PC-9 (cell line): ENCODE measurements at regions not wholly inside any gene's neighbourhood (a gene's known extent, or its start where the extent isn't known, plus 50 kb on each side); places are given as distances from the start of the nearest gene placed in this dataset.

Experiments used
- BruUV-seq: library from RNA; stranded (reverse); fragments of 400-500 nt; replicated peaks from 2 replicates; lab custom pipeline; 2021; lab: Mats Ljungman, UMichigan
- CTCF ChIA-PET: fragments of 300-600 bp; sonication (Branson Sonifier 250); formaldehyde crosslinking; loops from one replicate; lab custom pipeline; 2022; ENCODE audit warnings: antibody characterized with exemption; lab: Charles Lee
- POLR2A ChIA-PET: fragments of 300-600 bp; sonication (Branson Sonifier 250); formaldehyde crosslinking; loops from one replicate; lab custom pipeline; 2022; ENCODE audit warnings: antibody characterized with exemption; ENCODE audit not compliant: unreplicated experiment; lab: Charles Lee
- DNase-seq, 2 experiments: peaks; one replicate each; pipeline versions ENCODE4 v3.0.0 to v3.0.0-alpha.2; 2015 to 2022; ENCODE audit warnings: mixed read lengths in 1 of 2
- H2AFZ ChIP-seq: fragments of 200-600 bp; sonication (generic); 2 replicates; pipeline ENCODE4 v1.8.1; 2017; ENCODE audit warnings: antibody characterized with exemption
- H3F3A ChIP-seq: fragments of 200-600 bp; sonication (generic); 2 replicates; pipeline ENCODE4 v1.8.1; 2017; ENCODE audit warnings: antibody characterized with exemption, mild to moderate bottlenecking, low read depth; ENCODE audit not compliant: insufficient read depth
- H3K27ac ChIP-seq: fragments of 200-600 bp; sonication (generic); 2 replicates; pipeline ENCODE4 v1.6.1; 2016; ENCODE audit warnings: mixed run types
- H3K27me3 ChIP-seq: fragments of 200-600 bp; sonication (generic); 2 replicates; pipeline ENCODE4 v1.6.1; 2016; ENCODE audit warnings: low read depth, mixed run types; ENCODE audit not compliant: insufficient read depth
- H3K36me3 ChIP-seq: fragments of 200-600 bp; sonication (generic); 2 replicates; pipeline ENCODE4 v1.6.1; 2016; ENCODE audit warnings: low read depth, mixed run types
- H3K4me1 ChIP-seq: fragments of 200-600 bp; sonication (generic); replicated peaks from 2 replicates; pipeline ENCODE4 v1.6.1; 2016; ENCODE audit warnings: mixed run types; ENCODE audit not compliant: insufficient read depth
- H3K4me2 ChIP-seq: fragments of 200-600 bp; sonication (generic); 2 replicates; pipeline ENCODE4 v1.6.1; 2017; ENCODE audit warnings: mixed run types
- H3K4me3 ChIP-seq: fragments of 200-600 bp; sonication (generic); 2 replicates; pipeline ENCODE4 v1.6.1; 2016; ENCODE audit warnings: mixed run types
- H3K79me2 ChIP-seq: fragments of 200-600 bp; sonication (generic); 2 replicates; pipeline ENCODE4 v1.6.1; 2017; ENCODE audit warnings: low read depth, mixed run types
- H3K9me2 ChIP-seq: fragments of 200-600 bp; sonication (generic); 2 replicates; pipeline ENCODE4 v1.8.1; 2017; ENCODE audit warnings: mild to moderate bottlenecking; ENCODE audit not compliant: insufficient read depth
- H3K9me3 ChIP-seq: fragments of 200-600 bp; sonication (generic); 2 replicates; pipeline ENCODE4 v1.8.1; 2016; ENCODE audit warnings: low read depth; ENCODE audit not compliant: insufficient read depth
- H4K20me1 ChIP-seq: fragments of 200-600 bp; sonication (generic); 2 replicates; pipeline ENCODE4 v1.8.1; 2017; ENCODE audit not compliant: insufficient read depth
- CTCF ChIP-seq: fragments of 200-600 bp; sonication (generic); conservative IDR thresholded peaks from 2 replicates; pipeline ENCODE4 v1.6.1; 2017; ENCODE audit warnings: mixed run types, antibody characterized with exemption, mild to moderate bottlenecking, moderate library complexity
- EZH2 ChIP-seq: fragments of 200-600 bp; sonication (generic); IDR thresholded peaks from 2 replicates; pipeline ENCODE4 v1.8.0; 2017; ENCODE audit warnings: antibody characterized with exemption, low read depth
- intact Hi-C: fragments of 100-400 bp; cut with micrococcal nuclease; formaldehyde crosslinking; loops from one replicate; pipeline ENCODE4 v1.10.0; 2022; ENCODE audit not compliant: unreplicated experiment

GRCh38 chr5:125263356-125263755 is 516.9 kb upstream of the ZNF608 start:
- intact Hi-C loops: no loop called here
- H3K4me3 ChIP-seq: no peak overlapping the region
- H3K79me2 ChIP-seq: no peaks in the 10 kb centered on the region
- H3F3A ChIP-seq: no peaks in the 10 kb centered on the region
- no peaks in the 10 kb centered on the region for H3K36me3 ChIP-seq
- no peak overlapping the region for H3K4me2 ChIP-seq
- H4K20me1 ChIP-seq: no peaks in the 10 kb centered on the region
- H3K4me1 ChIP-seq: no peaks in the 10 kb centered on the region
- DNase-seq: no peak
- no TSS peak for BruUV-seq
- no peak for TF ChIP-seq EZH2
- TF ChIP-seq CTCF: no peak
- no peak overlapping the region for H3K27ac ChIP-seq
- POLR2A ChIA-PET: no interaction called here
- no peaks in the 10 kb centered on the region for H3K27me3 ChIP-seq
- CTCF ChIA-PET: no interaction called here
- no peaks in the 10 kb centered on the region for H3K9me3 ChIP-seq
- no peaks in the 10 kb centered on the region for H3K9me2 ChIP-seq
- no peak overlapping the region for H2AFZ ChIP-seq

- H3K4me3 ChIP-seq: no peak overlapping the region
These were observed 519.7 kb upstream of the ZNF608 start for GRCh38 chr5:125266106-125266505.

GRCh38 chr5:125267636-125268248 is 521.3 kb upstream of the ZNF608 start:
- no peaks in the 10 kb centered on the region for H3K9me3 ChIP-seq
- H3K27ac ChIP-seq: no peak overlapping the region
- ChIA-PET CTCF (no interaction called here), POLR2A (no interaction called here)
- no peak for DNase-seq
- no peaks in the 10 kb centered on the region for H4K20me1 ChIP-seq
- H3K9me2 ChIP-seq: no peaks in the 10 kb centered on the region
- no TSS peak for BruUV-seq
- TF ChIP-seq CTCF: no peak
- TF ChIP-seq EZH2: no peak
- H3K36me3 ChIP-seq: no peaks in the 10 kb centered on the region
- no peak overlapping the region for H3K4me3 ChIP-seq
- no peak overlapping the region for H2AFZ ChIP-seq
- H3K4me2 ChIP-seq: no peak overlapping the region
- H3K27me3 ChIP-seq: no peaks in the 10 kb centered on the region
- no peaks in the 10 kb centered on the region for H3F3A ChIP-seq
- intact Hi-C loops: no loop called here
- no peaks in the 10 kb centered on the region for H3K79me2 ChIP-seq
- H3K4me1 ChIP-seq: peaks cover 10% of the 10 kb centered on the region

More at GRCh38 chr5:125266106-125266505, 519.7 kb upstream of the ZNF608 start:
- DNase-seq: no peak
- H3K9me2 ChIP-seq: no peaks in the 10 kb centered on the region
- H3K27ac ChIP-seq: no peak overlapping the region
- TF ChIP-seq EZH2: no peak
- TF ChIP-seq CTCF: no peak
- H3K9me3 ChIP-seq: no peaks in the 10 kb centered on the region
- no peaks in the 10 kb centered on the region for H3K79me2 ChIP-seq
- H3F3A ChIP-seq: no peaks in the 10 kb centered on the region
- CTCF ChIA-PET: no interaction called here
- H4K20me1 ChIP-seq: no peaks in the 10 kb centered on the region
- no peak overlapping the region for H3K4me2 ChIP-seq
- no peaks in the 10 kb centered on the region for H3K36me3 ChIP-seq
- no peak overlapping the region for H2AFZ ChIP-seq
- intact Hi-C loops: no loop called here
- POLR2A ChIA-PET: no interaction called here
- peaks cover 10% of the 10 kb centered on the region for H3K4me1 ChIP-seq
- no TSS peak for BruUV-seq
- no peaks in the 10 kb centered on the region for H3K27me3 ChIP-seq
